Hepatic stellate cell (primary cell): ENCODE measurements at regions not wholly inside any gene's neighbourhood (a gene's known extent, or its start where the extent isn't known, plus 50 kb on each side); places are given as distances from the start of the nearest gene placed in this dataset.
A peak's percentile ranks its signal among the peaks of the same experiment; 100 is the strongest.

ENCODE experiments used
- DNase-seq: peaks from one replicate; pipeline ENCODE4 v3.0.0; 2011; ENCODE audit warnings: low spot score

DNA sequence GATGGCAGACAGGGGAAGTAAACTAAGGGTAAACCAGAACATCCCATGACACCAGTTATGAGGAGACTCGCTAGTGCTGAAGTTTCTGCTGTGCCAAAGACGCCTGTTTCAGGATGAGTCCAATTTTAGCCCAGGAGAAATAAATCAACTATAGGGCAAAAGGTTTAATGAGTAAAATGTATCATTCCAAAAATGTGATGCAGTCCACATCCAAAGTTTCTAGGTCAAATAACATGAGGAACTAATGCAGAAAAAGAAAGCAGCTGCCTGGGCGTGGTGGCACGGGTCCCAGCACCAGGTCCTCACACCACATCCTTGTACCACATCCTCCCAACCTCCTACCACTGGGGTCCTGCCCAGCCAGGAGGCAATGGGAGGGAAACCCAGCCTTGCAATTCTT is 126.9 kb upstream of the CTAGE1 start:
- no peak for DNase-seq

DNA sequence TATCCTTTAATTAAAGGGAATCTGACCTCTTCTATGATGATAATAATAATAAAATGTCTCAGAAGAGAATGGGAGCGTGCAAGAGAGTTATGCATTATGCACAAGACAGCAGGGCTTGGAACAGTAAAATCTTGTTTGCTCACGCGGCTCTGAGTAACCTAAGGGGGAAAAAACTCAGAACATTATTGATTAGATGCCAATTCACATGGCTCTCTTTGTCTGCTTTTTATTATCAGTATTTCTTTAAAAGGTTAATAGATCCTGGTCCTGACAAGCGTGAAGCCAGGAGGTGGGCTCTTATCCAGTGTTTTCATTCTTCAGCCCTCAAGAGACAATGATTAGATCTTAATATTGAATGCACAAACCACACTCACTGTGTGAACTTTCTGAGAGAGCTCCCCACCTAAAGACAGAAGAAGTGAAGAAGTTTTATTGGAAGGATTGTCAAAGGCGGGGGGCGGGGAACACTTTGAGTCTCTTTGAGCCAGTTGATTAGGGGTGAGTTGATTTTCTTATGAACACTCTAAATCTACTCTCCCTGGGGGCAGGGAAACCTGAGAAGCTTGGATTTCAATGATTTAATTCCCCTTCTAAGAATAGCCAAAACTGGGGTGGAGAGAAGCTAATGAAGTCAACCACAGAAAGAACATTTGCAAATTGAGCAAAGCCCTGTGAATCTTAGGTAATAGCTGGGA is 127.5 kb upstream of the CTAGE1 start:
- no peak for DNase-seq

DNA sequence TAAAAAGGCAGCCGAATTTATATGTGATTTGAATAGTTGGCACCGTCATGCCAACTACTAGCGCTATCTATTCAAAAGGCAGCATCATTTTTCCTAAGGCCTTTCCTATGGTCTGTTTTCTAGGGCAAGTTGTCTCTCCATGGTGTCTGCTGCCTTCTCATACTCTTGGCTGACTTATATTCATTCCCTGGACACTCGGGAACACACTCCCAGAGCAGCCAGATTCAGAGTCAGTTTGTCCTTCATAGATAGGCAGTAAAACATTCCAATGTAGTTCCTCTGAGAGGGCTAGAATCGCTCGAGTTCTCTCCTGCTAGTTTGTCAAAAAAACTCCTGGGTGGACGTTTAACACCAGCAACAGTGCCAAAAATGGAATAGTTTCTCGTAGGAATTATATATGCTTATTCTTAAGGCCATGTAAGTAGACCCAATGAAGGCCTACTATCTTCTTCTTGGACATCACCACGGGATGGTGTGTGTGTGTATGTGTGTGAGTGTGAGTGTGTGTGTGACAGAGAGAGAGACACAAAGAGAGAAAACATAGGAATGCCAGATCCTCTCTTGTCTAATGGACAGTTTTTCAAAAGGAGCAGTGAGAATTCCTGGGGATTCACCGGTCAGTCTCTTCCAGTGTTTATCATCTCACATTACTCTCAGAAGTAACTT is 129.3 kb upstream of the CTAGE1 start:
- DNase-seq = no peak

DNA sequence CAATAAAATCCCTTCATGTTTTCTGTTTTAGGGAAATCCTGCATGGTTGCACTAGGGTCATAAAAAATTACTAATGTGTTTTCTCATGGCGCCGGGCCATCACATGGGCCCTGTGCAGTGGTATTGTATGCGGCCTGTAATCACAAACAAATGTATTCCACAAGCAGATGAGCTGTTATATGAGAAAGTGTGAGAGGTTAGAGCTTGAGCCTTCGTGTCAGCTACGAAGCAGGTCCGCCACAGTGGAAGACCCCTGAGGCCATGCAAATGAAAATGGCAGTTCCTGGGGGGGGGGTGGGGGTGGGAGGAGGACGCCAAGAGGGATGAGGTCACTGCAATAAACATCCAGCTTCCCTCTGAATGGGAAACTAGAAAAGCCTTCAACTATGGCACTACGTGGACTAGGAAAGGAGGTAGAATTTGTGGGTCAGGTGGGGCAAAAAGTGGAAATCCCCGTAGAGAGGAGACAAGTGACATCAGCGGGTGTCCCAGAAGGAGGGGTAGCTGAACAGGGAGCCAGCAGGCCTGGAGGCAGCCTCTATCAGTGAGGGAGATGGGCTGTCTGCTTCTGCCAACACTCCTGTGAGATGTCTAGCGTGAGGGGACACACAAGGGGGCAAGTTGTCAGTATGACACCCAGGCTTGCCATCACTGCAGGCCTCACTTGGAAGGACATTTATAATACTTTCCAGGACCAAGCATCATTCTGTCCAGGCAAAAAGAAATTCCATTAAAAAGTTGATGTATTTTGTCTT is 130.3 kb upstream of the CTAGE1 start:
- DNase-seq = no peak

DNA sequence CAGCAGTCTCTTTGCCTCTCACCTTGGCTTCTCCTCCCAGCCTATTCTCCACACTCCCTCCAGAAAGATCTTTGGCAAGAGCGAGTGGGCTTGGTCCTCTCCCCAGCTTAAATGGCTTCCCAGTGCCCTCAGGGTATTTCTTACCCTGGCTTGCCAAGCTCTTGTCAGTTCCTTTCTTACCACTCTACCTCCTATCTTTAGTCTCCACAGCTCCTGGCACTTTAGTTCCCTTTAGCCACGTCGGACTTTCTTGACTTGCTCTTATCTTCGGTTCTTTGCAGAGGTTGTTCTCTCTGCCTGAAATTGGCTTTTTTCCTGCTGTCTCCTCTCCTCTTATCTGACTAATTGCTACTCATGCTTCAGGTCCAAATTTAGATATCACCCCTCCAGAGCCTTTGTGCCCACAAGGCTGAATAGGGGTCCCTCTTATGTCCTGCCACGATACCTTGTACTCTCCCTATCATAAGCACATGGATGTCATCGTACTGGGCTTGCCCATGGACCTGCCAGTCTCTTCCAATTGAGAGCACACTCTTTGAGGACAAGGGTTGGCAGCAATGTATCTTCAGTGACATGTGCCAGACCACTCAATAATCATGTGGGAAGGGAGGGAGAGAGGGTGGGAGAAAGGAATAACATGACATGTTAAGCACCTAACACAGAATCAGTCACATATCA is 131.7 kb upstream of the CTAGE1 start:
- DNase-seq = no peak

DNA sequence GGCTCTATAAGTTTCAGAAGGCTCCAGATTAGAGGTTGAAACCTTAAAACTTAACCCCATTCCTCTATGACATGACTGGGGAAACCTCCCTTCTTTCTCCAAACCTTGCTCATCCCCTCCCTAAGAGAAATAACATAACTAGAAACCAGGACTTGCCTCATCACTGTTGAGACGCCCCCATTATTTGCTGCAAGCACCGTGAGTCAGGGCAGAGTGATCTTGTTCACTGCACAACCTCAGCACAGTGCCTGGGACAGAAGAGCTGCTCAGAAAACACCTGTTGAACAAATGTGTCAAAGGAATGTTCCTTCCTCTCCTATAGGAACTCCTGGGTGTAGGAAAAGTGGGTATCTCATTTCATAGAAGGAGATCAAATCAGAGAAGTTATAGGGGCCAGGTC is 132.7 kb upstream of the CTAGE1 start:
- DNase-seq = no peak

DNA sequence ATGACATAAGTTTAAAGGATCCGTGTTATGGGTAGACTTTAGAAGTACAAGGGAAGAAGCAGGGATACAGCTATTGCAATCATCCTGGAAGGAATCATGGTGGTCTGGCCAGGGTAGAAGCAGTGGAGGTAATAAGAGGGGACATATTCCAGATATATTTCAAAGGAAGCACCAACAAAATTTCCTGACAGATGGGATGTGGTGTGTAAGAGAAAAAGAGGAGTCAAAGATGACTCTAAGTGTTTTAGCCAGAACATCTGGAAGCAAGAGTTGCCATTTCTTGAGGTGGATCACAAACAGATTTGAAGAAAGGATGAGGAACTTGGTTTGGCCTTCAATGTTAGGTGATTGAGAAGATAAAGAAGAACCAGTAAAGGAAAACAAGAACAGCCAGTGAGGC is 133.1 kb upstream of the CTAGE1 start:
- no peak for DNase-seq

DNA sequence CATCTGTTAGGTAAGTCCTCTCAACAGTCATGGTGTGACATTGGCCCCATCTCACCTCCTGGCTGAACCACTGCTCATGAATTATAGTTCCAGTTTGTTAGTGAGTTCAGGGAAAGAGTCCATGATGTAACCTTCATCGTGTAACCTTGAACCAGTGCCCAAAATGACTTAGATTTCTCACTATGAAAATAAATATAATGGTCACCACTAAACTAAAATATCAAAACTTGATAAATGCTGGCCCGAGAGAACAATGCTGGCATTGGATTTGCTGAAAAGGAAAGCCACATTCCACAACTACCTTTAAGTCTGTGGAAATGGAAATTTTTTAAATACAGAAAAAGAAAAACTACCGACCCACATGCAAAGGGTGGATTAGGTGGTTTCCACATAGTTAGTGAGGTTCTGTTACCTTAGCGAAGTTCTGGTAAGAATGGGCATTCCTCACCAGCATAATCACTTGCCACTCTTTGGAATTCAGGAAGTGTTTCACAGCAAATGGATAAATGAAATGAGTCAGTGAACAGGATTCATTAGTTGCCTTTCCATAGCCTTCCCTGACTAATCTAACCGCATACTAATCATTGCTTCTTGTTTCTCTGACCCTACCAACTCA is 133.9 kb upstream of the CTAGE1 start:
- DNase-seq = peak; percentile 47

DNA sequence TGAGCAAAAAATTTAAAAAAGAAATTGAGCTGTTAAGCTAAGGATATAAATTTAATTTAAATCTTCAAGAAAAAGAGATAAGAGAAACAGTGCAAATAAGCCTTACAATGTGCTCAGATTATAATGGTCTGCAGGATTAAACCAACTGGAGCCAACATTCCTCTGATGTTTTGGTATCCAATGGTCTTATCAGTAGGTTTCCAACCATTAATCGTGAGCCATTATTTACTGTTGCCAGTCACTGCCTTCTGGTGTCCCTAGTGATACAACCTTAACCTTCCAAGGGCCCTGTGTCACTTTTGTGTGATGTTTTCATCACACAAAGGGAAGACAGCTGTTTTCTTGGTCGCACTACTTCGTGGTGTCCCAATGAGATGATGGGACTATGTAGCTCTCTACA is 134.5 kb upstream of the CTAGE1 start:
- DNase-seq = no peak

DNA sequence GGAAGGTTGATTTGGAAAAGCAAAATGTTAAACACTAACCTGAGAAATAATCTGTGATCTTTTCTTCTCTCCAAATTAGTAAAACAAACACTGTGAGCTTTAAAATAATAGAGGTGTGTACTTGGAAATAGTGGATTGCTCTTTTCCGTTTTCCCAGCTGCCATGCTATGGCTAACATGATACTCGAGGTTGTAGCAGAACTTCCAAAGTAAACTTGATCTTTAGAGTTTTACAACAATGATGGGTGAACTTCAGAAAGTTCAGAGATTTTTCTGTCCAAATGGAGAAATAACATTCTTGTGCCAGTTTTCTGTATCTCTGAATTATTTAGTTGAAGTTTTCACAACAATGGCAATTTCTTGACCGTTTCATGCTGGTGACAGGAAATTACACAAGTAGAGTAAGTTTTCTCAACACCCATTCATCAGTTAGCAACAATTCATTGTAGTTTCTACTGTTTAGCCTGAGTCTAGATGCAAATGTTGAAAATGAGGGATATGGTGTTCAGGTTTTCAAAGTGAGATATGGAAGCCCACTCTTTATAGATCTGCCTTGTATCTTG is 135.3 kb upstream of the CTAGE1 start:
- DNase-seq = no peak

DNA sequence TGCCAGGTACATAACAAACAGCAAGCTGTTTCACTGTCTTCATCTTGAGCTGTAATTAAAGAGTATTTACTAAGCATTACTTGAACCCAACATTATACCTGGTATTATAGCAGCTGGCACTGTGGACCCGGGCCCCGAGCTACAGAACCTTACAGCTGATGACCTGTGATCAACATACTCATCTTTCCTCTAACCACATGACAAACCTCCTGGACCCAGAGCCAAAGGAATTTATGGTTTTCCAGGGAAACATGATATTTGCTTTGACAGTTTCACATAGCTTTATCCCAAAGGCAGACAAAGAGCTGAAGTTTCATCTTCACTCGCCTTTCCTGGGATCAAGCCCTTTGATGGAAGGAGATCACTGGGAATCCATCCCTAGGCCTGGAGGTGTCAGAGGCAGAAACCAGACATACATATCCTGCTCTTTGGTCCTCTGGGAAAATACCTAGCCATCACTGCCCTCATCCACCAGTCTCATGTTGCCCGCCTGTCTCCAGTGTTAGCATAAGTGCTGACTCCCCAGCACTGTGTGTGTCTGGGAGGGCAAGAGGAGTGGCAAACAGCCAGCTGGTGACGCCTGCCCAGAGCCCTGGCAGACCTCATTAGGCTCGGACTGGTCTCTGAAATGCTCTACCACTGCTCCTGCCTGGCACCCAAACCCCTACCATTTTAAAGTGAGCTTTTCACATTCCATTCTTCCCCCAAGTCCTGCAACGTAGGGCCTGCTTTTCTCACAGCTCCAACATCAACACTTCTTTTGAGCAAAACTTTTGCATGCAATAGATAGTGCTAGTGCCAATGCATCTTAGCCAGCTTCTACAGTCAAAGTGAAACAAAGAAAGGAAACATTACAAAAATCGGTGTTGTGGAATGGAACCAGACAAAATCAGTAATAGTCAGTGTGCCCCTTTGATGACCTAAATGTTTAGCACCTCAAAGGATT is 138.8 kb upstream of the CTAGE1 start:
- no peak for DNase-seq

DNA sequence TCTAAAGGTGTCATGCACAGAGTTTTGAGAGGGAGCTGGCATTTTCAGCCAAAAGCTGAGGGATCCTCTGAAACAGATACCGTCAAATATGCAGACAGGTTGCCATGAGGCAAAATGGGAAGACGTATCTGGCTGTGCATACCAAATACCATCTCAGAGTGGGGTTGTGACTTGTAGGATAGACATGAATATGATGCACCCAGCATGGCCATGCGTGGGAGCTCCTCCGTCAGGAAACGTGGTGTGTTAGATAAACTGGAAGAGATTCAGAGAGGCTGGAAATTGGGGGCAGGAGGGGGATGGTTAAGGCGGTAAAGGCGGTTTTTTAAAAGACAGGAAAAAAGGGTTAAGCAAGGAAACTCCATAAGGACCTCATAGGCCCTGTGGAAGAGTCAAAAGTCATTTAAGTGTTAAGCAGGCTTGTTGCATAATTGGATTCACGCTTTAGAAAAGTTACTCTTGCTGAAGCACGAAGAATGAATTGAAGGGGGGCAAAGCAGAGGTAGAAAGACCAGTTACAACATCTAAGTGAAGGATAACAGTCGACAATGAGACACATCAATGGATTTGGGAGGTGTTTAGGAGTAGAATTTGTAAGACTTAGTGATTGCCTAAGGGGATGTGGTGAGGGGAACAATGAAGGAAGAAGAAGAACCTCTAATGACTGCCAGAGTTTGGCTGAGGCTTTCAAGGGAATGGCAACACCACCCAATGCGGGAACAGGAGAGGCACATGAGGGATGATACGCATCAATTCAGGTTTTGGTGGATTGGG is 139.6 kb upstream of the CTAGE1 start:
- DNase-seq = no peak

DNA sequence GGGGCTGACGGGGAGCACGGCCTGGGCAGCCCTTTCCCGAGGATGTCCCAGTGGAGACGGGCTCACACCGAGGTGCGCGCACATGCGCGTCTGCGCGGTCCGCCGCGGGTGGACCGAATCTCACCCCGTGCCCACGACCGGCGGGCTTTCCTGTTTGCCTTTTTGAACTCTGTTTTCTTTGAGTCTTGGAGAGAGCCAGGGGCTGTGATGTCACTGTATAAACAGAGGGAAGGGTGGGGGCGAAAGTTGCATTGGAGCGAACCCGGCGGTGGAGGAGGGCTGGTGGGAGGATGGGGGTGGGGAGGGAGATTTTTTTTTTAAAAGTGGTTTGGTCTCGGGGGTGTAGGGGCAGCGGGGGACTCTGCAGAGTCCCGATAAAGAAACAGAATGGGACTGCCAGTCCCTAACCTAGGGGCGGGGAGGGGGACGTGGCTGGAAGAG is 141.2 kb upstream of the CTAGE1 start:
- DNase-seq = peak; percentile 68

DNA sequence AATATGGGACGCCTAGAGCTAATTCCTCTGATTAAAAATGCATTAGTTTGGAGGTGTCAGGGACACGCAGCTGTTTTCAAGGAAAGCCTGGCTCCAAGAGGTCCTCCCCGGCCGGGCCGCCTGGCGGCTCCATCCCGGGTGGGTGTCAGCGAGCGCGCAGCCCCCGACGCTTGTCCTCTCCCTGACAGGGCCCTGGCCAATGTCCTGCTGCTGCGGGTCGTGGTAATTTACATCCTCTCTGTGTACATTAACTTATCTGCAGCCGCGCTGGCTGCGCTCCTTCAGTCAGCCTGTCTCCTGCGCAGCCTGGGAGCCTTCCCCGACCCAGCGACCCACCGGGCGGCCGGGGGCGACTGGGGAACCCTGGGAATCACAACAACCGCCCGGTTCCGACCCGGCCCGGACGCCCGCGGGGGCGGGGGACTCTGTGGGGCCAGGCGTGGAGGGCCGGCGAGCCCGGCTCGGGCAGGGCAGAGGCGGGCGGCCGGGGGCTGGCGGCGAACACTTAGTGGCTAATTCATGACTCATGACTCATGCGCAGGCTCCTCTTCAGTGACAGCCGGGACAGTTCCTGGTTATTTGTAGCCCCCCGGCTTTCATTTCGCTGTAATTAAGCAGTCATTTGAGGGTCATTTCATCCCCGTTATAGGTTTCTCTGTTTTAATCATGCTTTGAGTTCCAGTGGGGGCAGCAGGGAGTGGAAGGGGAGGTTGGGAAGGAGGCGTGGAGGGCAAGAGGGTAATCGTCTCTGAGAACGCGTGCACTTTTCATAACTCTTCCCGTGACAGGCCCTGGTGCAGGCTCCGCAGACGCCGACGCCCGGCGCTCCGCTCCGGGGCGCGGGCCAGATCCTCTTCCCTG is 141.9 kb upstream of the CTAGE1 start:
- peak; percentile 63 for DNase-seq

DNA sequence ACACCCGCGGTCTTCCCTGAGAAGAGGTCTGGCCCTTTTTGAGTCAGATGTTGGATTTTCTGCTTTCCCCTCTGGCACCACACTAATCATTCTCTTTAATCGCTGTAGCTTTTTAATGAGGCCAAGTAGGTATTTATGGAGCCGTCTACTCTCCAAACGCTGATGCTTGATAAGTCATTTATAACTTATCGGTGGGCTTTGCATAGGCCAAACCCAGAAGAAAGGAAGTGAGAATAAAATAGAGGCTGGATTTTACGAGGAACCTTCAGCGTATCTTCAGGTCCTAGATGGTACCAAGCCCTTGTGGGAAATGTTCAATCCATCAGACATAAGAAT is 142.5 kb upstream of the CTAGE1 start:
- no peak for DNase-seq

DNA sequence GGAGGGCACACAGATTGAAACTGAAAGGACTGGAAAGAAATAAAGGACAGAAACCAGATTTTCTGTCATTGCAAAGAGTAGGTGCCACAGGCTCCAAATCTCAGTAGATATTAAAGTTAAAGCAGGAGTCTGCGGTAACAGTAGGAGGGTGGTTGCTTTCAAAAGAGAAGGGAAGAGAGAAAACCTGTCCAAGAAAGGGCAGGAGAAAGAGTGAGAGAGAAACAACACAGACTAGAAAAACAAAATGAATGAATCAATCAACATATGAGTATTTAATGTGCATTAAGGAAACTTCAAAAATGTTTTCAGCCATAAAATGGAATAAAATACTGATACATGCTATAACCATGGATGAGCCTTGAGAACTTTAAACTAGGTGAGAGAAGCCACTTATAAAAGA is 143.1 kb upstream of the CTAGE1 start:
- DNase-seq = no peak

DNA sequence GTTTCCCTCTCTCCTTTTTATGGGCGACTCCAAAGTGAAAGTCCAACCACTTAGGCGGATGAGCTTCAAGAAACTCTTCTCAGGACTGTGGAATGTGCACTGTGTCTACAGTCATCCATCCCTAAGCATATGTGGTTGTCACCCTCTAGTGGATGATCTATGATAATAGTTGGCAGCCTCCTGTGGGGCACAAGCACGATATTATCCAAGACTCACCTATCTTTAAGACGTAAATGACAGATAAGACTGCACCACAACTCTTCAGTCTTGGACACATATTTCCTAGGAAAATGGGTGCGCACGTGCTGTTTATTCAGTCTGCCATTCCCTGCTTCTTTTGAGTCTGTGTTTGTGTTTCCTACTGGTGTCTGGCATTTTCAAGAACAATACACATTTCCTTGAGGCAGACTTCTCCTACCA is 145.5 kb upstream of the CTAGE1 start:
- DNase-seq = peak; percentile 81

DNA sequence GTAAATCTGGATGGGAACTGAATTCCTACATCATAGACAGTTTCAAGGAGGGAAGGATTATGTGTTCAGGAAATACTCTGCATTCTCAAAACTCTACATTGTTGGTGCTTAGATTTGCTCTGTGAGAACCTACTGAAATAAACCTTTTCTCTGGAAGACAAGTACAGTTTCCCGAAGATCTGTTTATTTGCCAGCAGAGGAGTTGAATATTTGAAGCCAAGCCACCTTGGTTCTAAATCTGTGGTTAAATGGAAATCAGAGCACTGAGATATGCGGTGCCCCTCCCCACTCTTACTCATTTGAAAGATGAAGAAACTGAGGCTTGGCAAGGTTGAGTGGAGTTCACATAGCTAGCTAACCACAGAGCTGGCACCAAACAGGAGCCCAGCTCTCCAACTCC is 146.3 kb upstream of the CTAGE1 start:
- DNase-seq = peak; percentile 18
